IMR-90 (cell line): ENCODE measurements at regions not wholly inside any gene's neighbourhood (a gene's known extent, or its start where the extent isn't known, plus 50 kb on each side); places are given as distances from the start of the nearest gene placed in this dataset.

Source experiments
- ATAC-seq: fragments of 200-7000 bp; cut with Tn5 transposase; 2 replicates; pipeline ENCODE4 v1.9.1; 2020; ENCODE audit warnings: low read depth, mild to moderate bottlenecking, moderate library complexity
- BruUV-seq: library from RNA; stranded (reverse); fragments of 400-500 nt; replicated peaks from 2 replicates; lab custom pipeline; 2021; lab: Mats Ljungman, UMichigan
- CTCF ChIA-PET: fragments of 300-600 bp; formaldehyde crosslinking; extraction: SDS; loops from one replicate; lab custom pipeline; 2021; ENCODE audit warnings: antibody characterized with exemption; lab: Yijun Ruan, JAX
- POLR2A ChIA-PET: fragments of 300-600 bp; sonication (Branson Sonifier 250); formaldehyde crosslinking; loops from one replicate; lab custom pipeline; 2022; ENCODE audit warnings: antibody characterized with exemption; ENCODE audit not compliant: unreplicated experiment; lab: Charles Lee
- DNase-seq: peaks from one replicate; pipeline ENCODE4 v3.0.0; 2013
- H2AFZ ChIP-seq: replicated peaks from 2 replicates; pipeline ENCODE3; 2013; ENCODE audit warnings: low read length, mild to moderate bottlenecking; ENCODE audit not compliant: poor library complexity
- H2AK5ac ChIP-seq: 2 replicates; pipeline ENCODE4 v1.6.1; 2013; ENCODE audit warnings: low read depth, low read length, inconsistent platforms
- H2AK9ac ChIP-seq: replicated peaks from 2 replicates; pipeline ENCODE3; 2013; ENCODE audit warnings: mild to moderate bottlenecking, low read depth, low read length, moderate library complexity; ENCODE audit not compliant: poor library complexity
- H2BK120ac ChIP-seq: 2 replicates; pipeline ENCODE4 v1.6.1; 2013; ENCODE audit warnings: low read depth, low read length, inconsistent platforms
- H2BK15ac ChIP-seq: 3 replicates; pipeline ENCODE4 v1.6.1; 2013; ENCODE audit warnings: low read depth, low read length, inconsistent platforms
- H2BK20ac ChIP-seq: 2 replicates; pipeline ENCODE4 v1.6.1; 2013; ENCODE audit warnings: low read depth, mild to moderate bottlenecking, inconsistent platforms, low read length, moderate library complexity
- H2BK5ac ChIP-seq: 2 replicates; pipeline ENCODE4 v1.6.1; 2013; ENCODE audit warnings: mild to moderate bottlenecking, low read depth, low read length, inconsistent platforms; ENCODE audit not compliant: poor library complexity, severe bottlenecking
- H3K14ac ChIP-seq: replicated peaks from 2 replicates; pipeline ENCODE4 v1.6.1; 2013; ENCODE audit warnings: low read depth, low read length, inconsistent platforms
- H3K18ac ChIP-seq: 2 replicates; pipeline ENCODE4 v1.6.1; 2013; ENCODE audit warnings: low read depth, low read length, control low read depth
- H3K23ac ChIP-seq: 2 replicates; pipeline ENCODE4 v1.6.1; 2013; ENCODE audit warnings: low read depth, low read length, inconsistent platforms
- H3K27ac ChIP-seq: 2 replicates; pipeline ENCODE4 v1.5.1; 2013; ENCODE audit warnings: mild to moderate bottlenecking, control low read depth, low read length; ENCODE audit not compliant: insufficient read depth
- H3K27me3 ChIP-seq: 2 replicates; pipeline ENCODE4 v1.6.1; 2013; ENCODE audit warnings: low read length; ENCODE audit not compliant: control insufficient read depth, insufficient read depth
- H3K36me3 ChIP-seq: 2 replicates; pipeline ENCODE4 v1.6.1; 2013; ENCODE audit warnings: low read length, mixed read lengths; ENCODE audit not compliant: control insufficient read depth, insufficient read depth
- H3K4ac ChIP-seq: 2 replicates; pipeline ENCODE4 v1.6.1; 2013; ENCODE audit warnings: low read depth, low read length, inconsistent platforms
- H3K4me1 ChIP-seq: 2 replicates; pipeline ENCODE4 v1.6.1; 2013; ENCODE audit warnings: low read length, mixed read lengths; ENCODE audit not compliant: control insufficient read depth, insufficient read depth
- H3K4me2 ChIP-seq: 2 replicates; pipeline ENCODE4 v1.6.1; 2013; ENCODE audit warnings: low read depth, mild to moderate bottlenecking, control low read depth, low read length, moderate library complexity
- H3K4me3 ChIP-seq: 2 replicates; pipeline ENCODE4 v1.5.1; 2013; ENCODE audit warnings: low read depth, mild to moderate bottlenecking, control low read depth, low read length, moderate library complexity; ENCODE audit not compliant: insufficient read depth
- H3K56ac ChIP-seq: 2 replicates; pipeline ENCODE4 v1.6.1; 2013; ENCODE audit warnings: low read length, inconsistent platforms; ENCODE audit not compliant: insufficient read depth; ENCODE audit errors: extremely low read depth
- H3K79me1 ChIP-seq, 2 experiments: 2 replicates each; pipeline ENCODE4 v1.6.1; 2013; ENCODE audit warnings: low read length in 2 of 2, inconsistent platforms in 1 of 2, low read depth in 1 of 2
- H3K9ac ChIP-seq: 2 replicates; pipeline ENCODE4 v1.6.1; 2013; ENCODE audit warnings: low read depth, low read length, control low read depth
- H3K9me1 ChIP-seq: 2 replicates; pipeline ENCODE4 v1.6.1; 2013; ENCODE audit warnings: low read length, inconsistent platforms; ENCODE audit not compliant: insufficient read depth
- H3K9me3 ChIP-seq: 2 replicates; pipeline ENCODE4 v1.6.1; 2013; ENCODE audit warnings: low read length; ENCODE audit not compliant: control insufficient read depth, insufficient read depth
- H4K20me1 ChIP-seq: 2 replicates; pipeline ENCODE4 v1.6.1; 2013; ENCODE audit warnings: low read length, inconsistent platforms; ENCODE audit not compliant: insufficient read depth
- H4K5ac ChIP-seq: 2 replicates; pipeline ENCODE4 v1.6.1; 2013; ENCODE audit warnings: mild to moderate bottlenecking, low read depth, low read length, control low read depth
- H4K8ac ChIP-seq, 2 experiments: 2 replicates each; pipeline ENCODE4 v1.6.1; 2013; ENCODE audit warnings: low read depth in 2 of 2, low read length in 2 of 2, control low read depth in 1 of 2, inconsistent platforms in 1 of 2
- H4K91ac ChIP-seq: 2 replicates; pipeline ENCODE4 v1.6.1; 2013; ENCODE audit warnings: low read depth, low read length, inconsistent platforms; ENCODE audit not compliant: insufficient read depth
- BHLHE40 ChIP-seq: fragments of 150-350 bp; IDR thresholded peaks from 2 replicates; pipeline ENCODE4 v1.6.1; 2016; ENCODE audit warnings: mild to moderate bottlenecking, low read depth, low read length
- CHD1 ChIP-seq: IDR thresholded peaks from 2 replicates; pipeline ENCODE4 v1.6.1; 2012; ENCODE audit warnings: low read depth, low read length, improper control_type of control experiment
- MAFK ChIP-seq: IDR thresholded peaks from 2 replicates; pipeline ENCODE4 v1.6.1; 2012; ENCODE audit warnings: low read depth, low read length, improper control_type of control experiment
- MAZ ChIP-seq: IDR thresholded peaks from 2 replicates; pipeline ENCODE4 v1.6.1; 2012; ENCODE audit warnings: low read depth, mild to moderate bottlenecking, low read length, improper control_type of control experiment, moderate library complexity, borderline replicate concordance
- MXI1 ChIP-seq: IDR thresholded peaks from 2 replicates; pipeline ENCODE4 v1.6.1; 2012; ENCODE audit warnings: low read depth, mild to moderate bottlenecking, low read length, moderate library complexity, borderline replicate concordance
- POLR2A ChIP-seq: IDR thresholded peaks from 2 replicates; pipeline ENCODE4 v1.6.1; 2012; ENCODE audit warnings: mild to moderate bottlenecking, low read depth, low read length
- RAD21 ChIP-seq: IDR thresholded peaks from 2 replicates; pipeline ENCODE4 v1.6.1; 2012; ENCODE audit warnings: low read length, improper control_type of control experiment
- RCOR1 ChIP-seq: IDR thresholded peaks from 2 replicates; pipeline ENCODE4 v1.6.1; 2012; ENCODE audit warnings: mild to moderate bottlenecking, low read length, improper control_type of control experiment; ENCODE audit not compliant: insufficient replicate concordance
- WGBS, 2 experiments: methylation state at CpG; one replicate each; pipeline versions ENCODE4 v1.1.5 to v1.1.7; 2013; ENCODE audit warnings: missing lambda C conversion rate in 2 of 2; ENCODE audit not compliant: insufficient read length in 1 of 2; ENCODE audit errors: extremely low coverage in 2 of 2; 5-methylcytosine and 5-hydroxymethylcytosine counted together
- dilution Hi-C: fragments of 300-500 bp; cut with HindIII; formaldehyde crosslinking; loops from one replicate; pipeline ENCODE4 v1.14.3; 2018; ENCODE audit warnings: low sequenced_read_pairs; ENCODE audit not compliant: unreplicated experiment
- in situ Hi-C: fragments of 300-500 bp; cut with MboI; formaldehyde crosslinking; loops from 3 replicates; pipeline ENCODE4 v1.14.3; 2019; ENCODE audit warnings: low sequenced_read_pairs, inconsistent platforms, mixed read lengths
- intact Hi-C: fragments of 100-400 bp; cut with micrococcal nuclease; formaldehyde crosslinking; loops from 2 replicates; pipeline ENCODE4 v1.10.0; 2022
- TF ChIP-seq, protein P1 (sequence below): fragments of 150-350 bp; IDR thresholded peaks from 2 replicates; pipeline ENCODE4 v1.6.1; 2016; ENCODE audit warnings: low read depth, mild to moderate bottlenecking, low read length, moderate library complexity, borderline replicate concordance
- TF ChIP-seq, protein P2 (sequence below): fragments of 150-350 bp; IDR thresholded peaks from 2 replicates; pipeline ENCODE4 v1.6.1; 2017; ENCODE audit warnings: mild to moderate bottlenecking, antibody characterized with exemption, low read length, low read depth

DNA sequence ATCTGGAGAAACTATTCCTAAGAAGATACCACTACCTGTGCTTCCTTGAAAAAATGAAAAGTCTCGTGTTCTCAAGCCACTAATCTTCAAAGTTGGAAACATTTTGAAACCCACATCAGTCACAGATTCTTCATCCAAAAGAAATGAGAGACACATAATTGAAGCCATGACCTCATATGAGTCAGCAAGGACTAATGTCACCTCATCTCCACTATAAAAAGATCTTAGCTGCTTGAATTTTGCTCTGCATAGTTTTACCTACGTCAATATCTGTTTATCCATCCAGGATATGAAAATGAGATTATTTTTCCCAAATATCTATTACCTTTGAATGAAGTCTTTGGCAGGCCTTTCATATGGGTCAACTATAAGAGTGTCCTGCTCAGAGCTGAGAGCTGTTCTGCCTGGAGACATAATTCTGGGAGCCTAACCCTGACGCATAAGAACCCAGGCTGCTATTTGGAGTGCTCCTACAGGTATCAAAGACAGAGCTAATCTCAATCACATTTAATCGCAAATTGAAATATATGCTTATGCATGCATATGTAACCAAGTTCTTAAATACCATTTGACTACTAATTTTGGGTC is 312.5 kb upstream of the PKN2 start:
- POLR2A ChIA-PET: no interaction called here
- no peaks in the 10 kb centered on the region for H4K20me1 ChIP-seq
- no peaks in the 10 kb centered on the region for H3K4me1 ChIP-seq
- DNase-seq (no peak), ATAC-seq (no peak)
- no peak overlapping the region for H2BK120ac ChIP-seq
- no peak overlapping the region for H2BK20ac ChIP-seq
- H3K9me3 ChIP-seq: no peaks in the 10 kb centered on the region
- no peak overlapping the region for H2AK5ac ChIP-seq
- in situ Hi-C loops (no loop called here), dilution Hi-C loops (no loop called here), intact Hi-C loops (no loop called here)
- H3K9ac ChIP-seq: no peak overlapping the region
- H3K9me1 ChIP-seq: no peaks in the 10 kb centered on the region
- H2BK15ac ChIP-seq: no peak overlapping the region
- no peaks in the 10 kb centered on the region for H3K79me1 ChIP-seq
- H4K8ac ChIP-seq: no peak overlapping the region
- H2BK5ac ChIP-seq: no peak overlapping the region
- TF ChIP-seq, protein P1, sequence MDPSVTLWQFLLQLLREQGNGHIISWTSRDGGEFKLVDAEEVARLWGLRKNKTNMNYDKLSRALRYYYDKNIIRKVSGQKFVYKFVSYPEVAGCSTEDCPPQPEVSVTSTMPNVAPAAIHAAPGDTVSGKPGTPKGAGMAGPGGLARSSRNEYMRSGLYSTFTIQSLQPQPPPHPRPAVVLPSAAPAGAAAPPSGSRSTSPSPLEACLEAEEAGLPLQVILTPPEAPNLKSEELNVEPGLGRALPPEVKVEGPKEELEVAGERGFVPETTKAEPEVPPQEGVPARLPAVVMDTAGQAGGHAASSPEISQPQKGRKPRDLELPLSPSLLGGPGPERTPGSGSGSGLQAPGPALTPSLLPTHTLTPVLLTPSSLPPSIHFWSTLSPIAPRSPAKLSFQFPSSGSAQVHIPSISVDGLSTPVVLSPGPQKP: no peak
- TF ChIP-seq RAD21 (no peak), BHLHE40 (no peak), MAFK (no peak), POLR2A (no peak), CHD1 (no peak), MAZ (no peak), MXI1 (no peak), RCOR1 (no peak)
- TF ChIP-seq, protein P2, sequence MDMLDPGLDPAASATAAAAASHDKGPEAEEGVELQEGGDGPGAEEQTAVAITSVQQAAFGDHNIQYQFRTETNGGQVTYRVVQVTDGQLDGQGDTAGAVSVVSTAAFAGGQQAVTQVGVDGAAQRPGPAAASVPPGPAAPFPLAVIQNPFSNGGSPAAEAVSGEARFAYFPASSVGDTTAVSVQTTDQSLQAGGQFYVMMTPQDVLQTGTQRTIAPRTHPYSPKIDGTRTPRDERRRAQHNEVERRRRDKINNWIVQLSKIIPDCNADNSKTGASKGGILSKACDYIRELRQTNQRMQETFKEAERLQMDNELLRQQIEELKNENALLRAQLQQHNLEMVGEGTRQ: no peak
- no peak overlapping the region for H3K4ac ChIP-seq
- H3K4me2 ChIP-seq: no peak overlapping the region
- H2AFZ ChIP-seq: no peak overlapping the region
- no peak overlapping the region for H3K14ac ChIP-seq
- no peak overlapping the region for H3K27ac ChIP-seq
- WGBS, 2 experiments: 17% methylated on average over 1 of the region's 4 CpGs; no CpG with 5 or more reads in 1 of the 2 experiments
- no peak overlapping the region for H3K56ac ChIP-seq
- CTCF ChIA-PET: no interaction called here
- no peak overlapping the region for H3K4me3 ChIP-seq
- H4K91ac ChIP-seq: no peak overlapping the region
- no peak overlapping the region for H4K5ac ChIP-seq
- H3K18ac ChIP-seq: no peak overlapping the region
- H3K36me3 ChIP-seq: no peaks in the 10 kb centered on the region
- no peak overlapping the region for H2AK9ac ChIP-seq
- no peak overlapping the region for H3K23ac ChIP-seq
- H3K27me3 ChIP-seq: no peaks in the 10 kb centered on the region
- no TSS peak for BruUV-seq
